SK-N-SH (cell line): ENCODE measurements at regions not wholly inside any gene's neighbourhood (a gene's known extent, or its start where the extent isn't known, plus 50 kb on each side); places are given as distances from the start of the nearest gene placed in this dataset.

Experiments
- CTCF ChIA-PET: fragments of 300-600, 350-600 bp; formaldehyde crosslinking; extraction: SDS; loops from one replicate; lab custom pipeline; 2021; lab: Yijun Ruan, JAX
- POLR2A ChIA-PET: fragments of 350-600 bp; sonication (Branson Sonifier 250); formaldehyde crosslinking; extraction: SDS; loops from one replicate; lab custom pipeline; 2020; ENCODE audit warnings: antibody characterized with exemption, inconsistent platforms; lab: Yijun Ruan, JAX
- DNase-seq: peaks from one replicate; pipeline ENCODE4 v3.0.0; 2012
- H2AFZ ChIP-seq: fragments of 200-600 bp; sonication (generic); 2 replicates; pipeline ENCODE4 v1.8.1; 2016; ENCODE audit warnings: antibody characterized with exemption, mild to moderate bottlenecking, low read depth
- H3F3A ChIP-seq: fragments of 200-600 bp; sonication (generic); replicated peaks from 2 replicates; pipeline ENCODE3; 2016; ENCODE audit warnings: antibody characterized with exemption, mild to moderate bottlenecking; ENCODE audit not compliant: insufficient read depth
- H3K27ac ChIP-seq, 2 experiments: fragments of 200-500 bp in 1 of 2; fragments of 200-600 bp in 1 of 2; sonication (Bioruptor generic) in 1 of 2; sonication (generic), shearing (Covaris generic) in 1 of 2; 2 replicates each; pipeline versions ENCODE4 v1.5.1 to v1.6.1; 2014 to 2016; ENCODE audit warnings: low read depth in 2 of 2, inconsistent platforms in 1 of 2, low read length in 1 of 2, mild to moderate bottlenecking in 1 of 2, mixed read lengths in 1 of 2
- H3K27me3 ChIP-seq: fragments of 200-600 bp; sonication (generic), shearing (Covaris generic); 2 replicates; pipeline ENCODE4 v1.6.1; 2016; ENCODE audit warnings: mixed run types; ENCODE audit not compliant: insufficient read depth
- H3K36me3 ChIP-seq, 2 experiments: fragments of 200-500 bp in 1 of 2; fragments of 200-600 bp in 1 of 2; sonication (Bioruptor generic) in 1 of 2; sonication (generic) in 1 of 2; replicated peaks in 1 of 2; 2 replicates each; pipeline versions ENCODE3 to v1.5.1; 2014 to 2016; ENCODE audit warnings: low read length in 1 of 2, mild to moderate bottlenecking in 1 of 2; ENCODE audit not compliant: insufficient read depth in 2 of 2, control insufficient read depth in 1 of 2
- H3K4me1 ChIP-seq, 2 experiments: fragments of 200-500 bp in 1 of 2; fragments of 200-600 bp in 1 of 2; sonication (Bioruptor generic) in 1 of 2; sonication (generic), shearing (Covaris generic) in 1 of 2; 2 replicates each; pipeline versions ENCODE4 v1.5.1 to v1.6.1; 2014 to 2016; ENCODE audit warnings: low read depth in 1 of 2, low read length in 1 of 2, mixed run types in 1 of 2; ENCODE audit not compliant: insufficient read depth in 2 of 2, control insufficient read depth in 1 of 2
- H3K4me2 ChIP-seq: fragments of 200-600 bp; sonication (generic), shearing (Covaris generic); 2 replicates; pipeline ENCODE4 v1.6.1; 2017; ENCODE audit warnings: mixed run types
- H3K4me3 ChIP-seq, 2 experiments: fragments of 200-500 bp in 1 of 2; fragments of 200-600 bp in 1 of 2; sonication (Bioruptor generic) in 1 of 2; sonication (generic), shearing (Covaris generic) in 1 of 2; 2 replicates each; pipeline versions ENCODE4 v1.5.1 to v1.8.1; 2014 to 2016; ENCODE audit warnings: low read depth in 2 of 2, inconsistent platforms in 1 of 2, low read length in 1 of 2, mild to moderate bottlenecking in 1 of 2, mixed read lengths in 1 of 2, moderate library complexity in 1 of 2
- H3K79me2 ChIP-seq: fragments of 200-600 bp; sonication (generic); 2 replicates; pipeline ENCODE4 v1.8.1; 2017; ENCODE audit warnings: mild to moderate bottlenecking; ENCODE audit not compliant: insufficient read depth
- H3K9ac ChIP-seq: fragments of 200-600 bp; sonication (generic); 2 replicates; pipeline ENCODE4 v1.6.1; 2017; ENCODE audit warnings: mixed run types
- H3K9me2 ChIP-seq: fragments of 200-600 bp; sonication (generic); 2 replicates; pipeline ENCODE4 v1.6.1; 2017; ENCODE audit warnings: mixed run types
- H3K9me3 ChIP-seq: fragments of 200-600 bp; sonication (generic); 2 replicates; pipeline ENCODE4 v1.6.1; 2017; ENCODE audit warnings: mixed run types, mild to moderate bottlenecking, moderate library complexity
- H4K20me1 ChIP-seq: fragments of 200-600 bp; sonication (generic); 2 replicates; pipeline ENCODE4 v1.6.1; 2017; ENCODE audit warnings: mild to moderate bottlenecking, mixed run types; ENCODE audit not compliant: insufficient read depth
- ELF1 ChIP-seq: IDR thresholded peaks from 2 replicates; pipeline ENCODE4 v1.4.0; 2012
- EZH2phosphoT487 ChIP-seq: fragments of 200-600 bp; sonication (generic); IDR thresholded peaks from 2 replicates; pipeline ENCODE4 v1.6.1; 2017; ENCODE audit warnings: low read depth, mixed run types, mild to moderate bottlenecking, antibody characterized with exemption, moderate library complexity, borderline replicate concordance
- FOXJ3 ChIP-seq: sonication (generic); formaldehyde crosslinking; IDR thresholded peaks from 2 replicates; pipeline ENCODE4 v1.5.1; 2020; ENCODE audit warnings: mild to moderate bottlenecking, missing genetic modification reagents
- GATA2 ChIP-seq: sonication (generic); formaldehyde crosslinking; IDR thresholded peaks from 2 replicates; pipeline ENCODE4 v1.5.0; 2020; ENCODE audit warnings: mild to moderate bottlenecking, missing genetic modification reagents
- IRF3 ChIP-seq: fragments of 150-350 bp; IDR thresholded peaks from 2 replicates; pipeline ENCODE4 v1.6.1; 2016; ENCODE audit warnings: mild to moderate bottlenecking, low read depth, low read length
- JUND ChIP-seq: IDR thresholded peaks from 2 replicates; pipeline ENCODE4 v1.4.0; 2012
- MXI1 ChIP-seq: IDR thresholded peaks from 2 replicates; pipeline ENCODE4 v1.6.1; 2012; ENCODE audit warnings: mild to moderate bottlenecking, low read depth, low read length, improper control_type of control experiment
- NFIC ChIP-seq: IDR thresholded peaks from 2 replicates; pipeline ENCODE4 v1.4.0; 2012; ENCODE audit warnings: borderline replicate concordance
- RAD21 ChIP-seq: IDR thresholded peaks from 2 replicates; pipeline ENCODE4 v1.6.1; 2012; ENCODE audit warnings: mild to moderate bottlenecking, low read length
- RCOR1 ChIP-seq: fragments of 150-350 bp; IDR thresholded peaks from 2 replicates; pipeline ENCODE4 v1.6.1; 2017; ENCODE audit warnings: antibody characterized with exemption, low read length
- SIN3A ChIP-seq: IDR thresholded peaks from 2 replicates; pipeline ENCODE4 v1.6.1; 2012; ENCODE audit warnings: low read depth, mild to moderate bottlenecking, low read length, moderate library complexity, borderline replicate concordance
- TAF1 ChIP-seq: IDR thresholded peaks from 2 replicates; pipeline ENCODE4 v1.6.1; 2012; ENCODE audit warnings: low read depth, mild to moderate bottlenecking, low read length, moderate library complexity, borderline replicate concordance
- TCF12 ChIP-seq: IDR thresholded peaks from 2 replicates; pipeline ENCODE4 v1.4.0; 2012
- ZBTB33 ChIP-seq: IDR thresholded peaks from 2 replicates; pipeline ENCODE4 v1.4.0; 2012; ENCODE audit warnings: low read depth, borderline replicate concordance
- WGBS: methylation state at CpG from one replicate; pipeline ENCODE4 v1.1.6; 2017; ENCODE audit warnings: low lambda C conversion rate; 5-methylcytosine and 5-hydroxymethylcytosine counted together
- TF ChIP-seq, protein P1 (sequence below): IDR thresholded peaks from 2 replicates; pipeline ENCODE4 v1.4.0; 2012; ENCODE audit warnings: low read depth
- TF ChIP-seq, protein P2 (sequence below): IDR thresholded peaks from 2 replicates; pipeline ENCODE4 v1.4.0; 2012; ENCODE audit warnings: low read depth, borderline replicate concordance

DNA sequence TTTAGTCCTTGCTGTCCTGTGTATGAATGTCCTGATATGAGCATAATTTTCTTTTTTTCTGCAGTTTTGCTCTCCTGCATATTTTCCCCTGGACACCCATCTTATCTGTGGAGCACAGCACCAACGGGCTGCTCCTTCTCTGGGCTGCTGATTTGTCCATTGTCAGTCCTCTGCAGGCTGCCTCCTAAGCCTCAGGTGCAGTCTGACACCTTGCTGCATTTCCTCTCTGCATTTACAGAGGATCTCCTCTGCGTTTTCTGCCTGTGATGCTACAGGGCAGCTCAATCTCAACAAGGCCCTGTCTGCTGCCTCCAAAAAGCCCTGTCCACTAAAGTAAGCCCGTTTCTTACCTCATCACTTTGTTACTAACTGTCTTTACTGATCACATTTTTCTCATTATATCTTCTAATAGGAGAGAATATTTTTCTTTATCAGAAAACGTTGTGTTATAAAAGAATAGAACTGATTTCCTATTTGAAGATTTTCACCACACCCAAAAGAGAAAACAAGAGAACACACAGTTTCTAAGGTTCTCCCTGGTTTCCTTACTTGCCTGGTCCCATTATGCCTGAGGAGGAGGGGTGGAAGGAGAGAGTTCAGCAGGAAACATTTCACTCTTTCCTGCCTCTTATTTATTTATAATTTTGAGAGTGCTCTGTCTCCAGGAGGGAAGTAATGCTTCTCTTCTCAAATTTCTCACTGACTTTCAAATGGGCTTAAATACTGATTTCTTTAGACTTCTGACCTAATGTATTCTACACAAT, 65.6 kb upstream of the TDRD3 start (continued):
- TF ChIP-seq NFIC (no peak), RAD21 (no peak), TCF12 (no peak), MXI1 (no peak), TAF1 (no peak)

GRCh38 chr13:60332682-60333081, 64.3 kb upstream of the TDRD3 start:
- Histone ChIP-seq H3K79me2 (no peaks in the 10 kb centered on the region), H3K36me3 (no peaks in the 10 kb centered on the region), H3K9me3 (no peaks in the 10 kb centered on the region), H2AFZ (no peak overlapping the region), H3F3A (no peaks in the 10 kb centered on the region), H3K4me3 (no peak overlapping the region), H3K4me2 (no peak overlapping the region), H3K9ac (no peak overlapping the region), H3K4me1 (peaks cover 0 to 10% of the 10 kb centered on the region in 2 experiments; a peak in 2 of 4 replicates), H3K27me3 (no peaks in the 10 kb centered on the region), H3K27ac (no peak overlapping the region), H4K20me1 (no peaks in the 10 kb centered on the region), H3K9me2 (no peaks in the 10 kb centered on the region)
- TF ChIP-seq JUND (no peak), IRF3 (no peak), GATA2 (no peak), MXI1 (no peak), RCOR1 (no peak), FOXJ3 (CRISPR knock-in tag) (no peak), SIN3A (no peak)
- TF ChIP-seq, protein P1, sequence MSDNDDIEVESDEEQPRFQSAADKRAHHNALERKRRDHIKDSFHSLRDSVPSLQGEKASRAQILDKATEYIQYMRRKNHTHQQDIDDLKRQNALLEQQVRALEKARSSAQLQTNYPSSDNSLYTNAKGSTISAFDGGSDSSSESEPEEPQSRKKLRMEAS: no peak
- POLR2A ChIA-PET: no interaction called here
- no peak for DNase-seq
- CTCF ChIA-PET: interaction anchor here (0.8 kb wide), 1 partner anchor 38 kb away, joined by 3 read pairs; no protein-coding TSS in a partner anchor
- 9% methylated on average over 1 of the region's 1 CpG for WGBS

DNA sequence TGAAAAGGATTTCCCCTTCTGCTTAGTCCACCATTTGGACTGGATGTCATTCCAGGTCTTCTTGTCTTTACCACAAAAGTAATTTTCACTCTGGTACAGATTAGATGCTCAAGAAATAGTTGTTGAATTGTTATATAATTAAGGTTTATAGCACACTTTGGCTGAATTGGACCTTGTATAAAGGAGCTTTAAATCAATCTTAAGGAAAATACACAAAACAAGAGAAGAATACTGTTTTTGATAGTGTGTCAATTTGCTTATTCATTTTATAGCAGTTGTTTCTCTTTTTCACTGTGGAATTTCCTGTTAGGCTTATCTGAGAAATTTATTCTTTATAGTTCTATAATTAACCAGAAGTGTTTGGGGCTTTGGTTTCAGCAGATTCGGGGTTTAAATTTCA, 62.7 kb upstream of the TDRD3 start:
- POLR2A ChIA-PET: no interaction called here

More for the DNA sequence above, 62.7 kb upstream of the TDRD3 start:
- Histone ChIP-seq H4K20me1 (no peaks in the 10 kb centered on the region), H3K4me1 (peaks cover 0 to 4% of the 10 kb centered on the region in 2 experiments; a peak in 2 of 4 replicates), H3K9ac (no peak overlapping the region), H3K27ac (no peak overlapping the region), H3K79me2 (no peaks in the 10 kb centered on the region), H3K27me3 (no peaks in the 10 kb centered on the region; the same call in 1 of the 2 replicates), H3F3A (no peaks in the 10 kb centered on the region), H3K9me3 (no peaks in the 10 kb centered on the region), H3K4me3 (no peak overlapping the region), H3K4me2 (no peak overlapping the region), H3K9me2 (no peaks in the 10 kb centered on the region), H3K36me3 (no peaks in the 10 kb centered on the region), H2AFZ (no peak overlapping the region)
- no peak for DNase-seq
- CTCF ChIA-PET: no interaction called here
- TF ChIP-seq GATA2 (no peak), ZBTB33 (no peak), ELF1 (no peak), EZH2phosphoT487 (no peak), RAD21 (no peak), FOXJ3 (CRISPR knock-in tag) (no peak)
- TF ChIP-seq, protein P2, sequence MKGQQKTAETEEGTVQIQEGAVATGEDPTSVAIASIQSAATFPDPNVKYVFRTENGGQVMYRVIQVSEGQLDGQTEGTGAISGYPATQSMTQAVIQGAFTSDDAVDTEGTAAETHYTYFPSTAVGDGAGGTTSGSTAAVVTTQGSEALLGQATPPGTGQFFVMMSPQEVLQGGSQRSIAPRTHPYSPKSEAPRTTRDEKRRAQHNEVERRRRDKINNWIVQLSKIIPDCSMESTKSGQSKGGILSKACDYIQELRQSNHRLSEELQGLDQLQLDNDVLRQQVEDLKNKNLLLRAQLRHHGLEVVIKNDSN: no peak
- 69% methylated on average over 1 of the region's 1 CpG for WGBS
